ENCODE measurements at regions not wholly inside any gene's neighbourhood (a gene's known extent, or its start where the extent isn't known, plus 50 kb on each side); places are given as distances from the start of the nearest gene placed in this dataset.
A peak's percentile ranks its signal among the peaks of the same experiment; 100 is the strongest.

DNA sequence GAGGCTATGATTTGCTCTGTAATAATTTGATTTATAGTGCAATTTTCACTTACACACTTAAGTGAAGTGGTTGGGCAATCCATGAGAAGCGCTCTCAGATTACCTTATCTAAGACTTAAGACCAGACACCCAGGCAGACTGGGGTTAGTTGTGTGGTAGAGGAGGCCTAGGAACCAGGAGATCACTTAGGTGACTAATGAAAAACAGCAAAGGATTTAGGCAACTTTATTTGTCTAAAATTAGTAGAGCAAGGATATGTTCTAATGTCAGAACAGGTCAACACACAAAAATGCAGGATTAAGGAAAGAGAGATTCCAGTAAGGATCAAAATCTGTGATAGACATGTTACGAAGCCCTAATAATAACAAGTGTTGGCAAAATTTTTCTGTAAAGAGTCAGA, 913.8 kb downstream of the TLE1 start:
- FAIRE-seq: no peak
- H3K56ac ChIP-seq (replicated peaks; ENCODE audit: insufficient read length, low read depth, low read length): no peak overlapping the region
- no peaks in the 10 kb centered on the region for H3K27me3 ChIP-seq (replicated peaks in 1 of 4; ENCODE audit: control insufficient read depth in 3 of 4, extremely low read depth in 1 of 4, insufficient read depth in 3 of 4, low read length in 3 of 4)
- H2AK5ac ChIP-seq (ENCODE audit: low read depth, low read length): no peak overlapping the region
- no peak overlapping the region for H2BK5ac ChIP-seq (ENCODE audit: low read depth, low read length)
- no peak overlapping the region for H2BK12ac ChIP-seq (ENCODE audit: low read depth, low read length)
- H3K27ac ChIP-seq (ENCODE audit: low read depth, low read length): no peak overlapping the region
- no peak overlapping the region for H3K4me2 ChIP-seq (ENCODE audit: insufficient read depth in 1 of 2, low read depth in 2 of 2, low read length in 2 of 2)
- no peak for DNase-seq (ENCODE audit: low read depth in 1 of 2, low spot score in 2 of 2)
- CTCF ChIA-PET (ENCODE audit: partially characterized antibody): no interaction called here
- no peak overlapping the region for H3K18ac ChIP-seq (ENCODE audit: extremely low read depth, low read length)
- H2AFZ ChIP-seq (ENCODE audit: low read length): no peak overlapping the region
- no peak overlapping the region for H3K23ac ChIP-seq (ENCODE audit: insufficient read length)
- POLR2A ChIA-PET (ENCODE audit: partially characterized antibody): no interaction called here
- 88% methylated on average over 2 of the region's 2 CpGs; no CpG with 5 or more reads in 1 of the 2 experiments for WGBS, 2 experiments (ENCODE audit: extremely low coverage in 1 of 2, insufficient coverage in 1 of 2, insufficient read length in 1 of 2, insufficient replicate concordance in 2 of 2, low coverage in 1 of 2, low lambda C conversion rate in 2 of 2, missing lambda C conversion rate in 1 of 2)
- H3K14ac ChIP-seq (ENCODE audit: insufficient read length): no peak overlapping the region
- H2BK20ac ChIP-seq (ENCODE audit: low read length): no peak overlapping the region
- H3K9ac ChIP-seq (replicated peaks in 1 of 4; ENCODE audit: extremely low read depth in 1 of 4, low read depth in 3 of 4, low read length in 3 of 4): no peak overlapping the region
- H3K9me3 ChIP-seq (ENCODE audit: insufficient read depth in 2 of 2, low read depth in 1 of 2, low read length in 1 of 2): no peaks in the 10 kb centered on the region
- H3K4me3 ChIP-seq (ENCODE audit: extremely low read depth in 1 of 4, insufficient read depth in 2 of 4, low read depth in 3 of 4, low read length in 4 of 4): no peak overlapping the region
- no peaks in the 10 kb centered on the region for H3K36me3 ChIP-seq (ENCODE audit: control insufficient read depth in 2 of 4, insufficient read depth in 4 of 4, low read length in 3 of 4)
- no peak overlapping the region for H4K8ac ChIP-seq (ENCODE audit: extremely low read depth, insufficient read depth, low read length)
- H3K79me1 ChIP-seq (ENCODE audit: low read depth, low read length): no peaks in the 10 kb centered on the region
- no peaks in the 10 kb centered on the region for H3K4me1 ChIP-seq (replicated peaks in 1 of 4; ENCODE audit: control insufficient read depth in 3 of 4, insufficient read depth in 4 of 4, low read length in 3 of 4)
- no peak overlapping the region for H3K4ac ChIP-seq (replicated peaks; ENCODE audit: insufficient read length, low read depth, low read length)
- no peak overlapping the region for H4K5ac ChIP-seq (ENCODE audit: insufficient read length, low read depth, low read length)
- no peak overlapping the region for H2BK15ac ChIP-seq (ENCODE audit: low read length)
- H2BK120ac ChIP-seq (replicated peaks; ENCODE audit: low read depth, low read length): peak overlapping the region; percentile 63
- no peak overlapping the region for H4K91ac ChIP-seq (replicated peaks; ENCODE audit: insufficient read length, low read length)
- H3K23me2 ChIP-seq (ENCODE audit: low read depth, low read length): no peaks in the 10 kb centered on the region
- no peaks in the 10 kb centered on the region for H4K20me1 ChIP-seq (replicated peaks in 1 of 2; ENCODE audit: control insufficient read depth in 1 of 2, insufficient read depth in 2 of 2, low read length in 2 of 2)
- H3K79me2 ChIP-seq (ENCODE audit: control insufficient read depth in 1 of 2, insufficient read depth in 2 of 2, low read length in 2 of 2): no peaks in the 10 kb centered on the region
- TF ChIP-seq RXRA (IDR thresholded peaks at IDR 0.05; ENCODE audit: insufficient read depth, low read depth, low read length) (no peak), TAF1 (IDR thresholded peaks at IDR 0.05; ENCODE audit: low read depth, low read length) (no peak)
